Stimulated activated CD4-positive, alpha-beta T cell treated with anti-CD3 and anti-CD28 coated beads, Interleukin-1b, Interleukin-23, amount 100 ng/mL, for 1 hour (primary cell): ENCODE measurements at regions not wholly inside any gene's neighbourhood (a gene's known extent, or its start where the extent isn't known, plus 50 kb on each side); places are given as distances from the start of the nearest gene placed in this dataset.
"Not testable (repeated sequence)": the region's sequence is repeated elsewhere in the genome, so short reads cannot be mapped to it uniquely, and the experiment has no call there.

ENCODE experiments used
- DNase-seq, 2 donors: peaks; one replicate each; pipeline ENCODE4 v3.0.0-alpha.2; 2020; ENCODE audit warnings: low read depth in 2 of 2

GRCh38 chr1:238764779-238765178 lies 621.6 kb upstream of the CHRM3 start:
- DNase-seq = no peak

GRCh38 chr1:238753252-238753651 lies 633.1 kb upstream of the CHRM3 start:
- DNase-seq = no peak

- DNase-seq = no peak
Observed at GRCh38 chr1:238752327-238752726, 634.0 kb upstream of the CHRM3 start.

- no peak for DNase-seq
Observed at GRCh38 chr1:238745069-238745468, 641.3 kb upstream of the CHRM3 start.

GRCh38 chr1:238738892-238739291 lies 647.5 kb upstream of the CHRM3 start:
- DNase-seq = no peak

- no peak for DNase-seq
Observed at GRCh38 chr1:238727670-238728069, 658.7 kb upstream of the CHRM3 start.

GRCh38 chr1:238722812-238723211 lies 663.6 kb upstream of the CHRM3 start:
- no peak for DNase-seq

- DNase-seq = no peak
Observed at GRCh38 chr1:238710697-238711096, 675.7 kb upstream of the CHRM3 start.

GRCh38 chr1:238701024-238701423 lies 685.3 kb upstream of the CHRM3 start:
- DNase-seq = no peak

- no peak for DNase-seq
Observed at GRCh38 chr1:238690415-238690814, 696.0 kb upstream of the CHRM3 start.

GRCh38 chr1:238684576-238684975 lies 701.8 kb upstream of the CHRM3 start:
- not testable (repeated sequence) for DNase-seq

GRCh38 chr1:238681451-238681850 lies 704.9 kb upstream of the CHRM3 start:
- DNase-seq = no peak

GRCh38 chr1:238681021-238681420 lies 705.3 kb upstream of the CHRM3 start:
- DNase-seq = no peak

- DNase-seq = no peak
Observed at GRCh38 chr1:238677567-238677966, 708.8 kb upstream of the CHRM3 start.

GRCh38 chr1:238675221-238675620 lies 711.1 kb upstream of the CHRM3 start:
- no peak for DNase-seq

- no peak for DNase-seq
Observed at GRCh38 chr1:238674316-238674715, 712.1 kb upstream of the CHRM3 start.

GRCh38 chr1:238673561-238673960 lies 712.8 kb upstream of the CHRM3 start:
- no peak for DNase-seq

- DNase-seq = no peak
Observed at GRCh38 chr1:238672806-238673205, 713.6 kb upstream of the CHRM3 start.

- no peak for DNase-seq
Observed at GRCh38 chr1:238672262-238672661, 714.1 kb upstream of the CHRM3 start.

- DNase-seq = no peak
Observed at GRCh38 chr1:238664139-238664538, 722.2 kb upstream of the CHRM3 start.

- no peak for DNase-seq
Observed at GRCh38 chr1:238660849-238661248, 725.5 kb upstream of the CHRM3 start.

- no peak for DNase-seq
Observed at GRCh38 chr1:238658763-238659162, 727.6 kb upstream of the CHRM3 start.

- no peak for DNase-seq
Observed at GRCh38 chr1:238653693-238654321, 732.6 kb upstream of the CHRM3 start.

- DNase-seq = no peak
Observed at GRCh38 chr1:238652346-238652968, 733.9 kb upstream of the CHRM3 start.
